HepG2 (cell line): ENCODE measurements at regions not wholly inside any gene's neighbourhood (a gene's known extent, or its start where the extent isn't known, plus 50 kb on each side); places are given as distances from the start of the nearest gene placed in this dataset.

Experiments
- ATAC-seq: fragments of 200-7000 bp; cut with Tn5 transposase; 3 replicates; pipeline ENCODE4 v1.9.1; 2020; ENCODE audit warnings: mild to moderate bottlenecking, moderate library complexity
- BruUV-seq: library from RNA; stranded (reverse); fragments of 400-500 nt; replicated peaks from 2 replicates; lab custom pipeline; 2021; lab: Mats Ljungman, UMichigan
- CTCF ChIA-PET: fragments of 300-600 bp; formaldehyde crosslinking; extraction: SDS; loops from one replicate; lab custom pipeline; 2021; ENCODE audit warnings: low total read pairs, inconsistent platforms, low intra/inter-chr PET ratio; lab: Yijun Ruan, JAX
- POLR2A ChIA-PET: fragments of 350-600 bp; sonication (Branson Sonifier 250); formaldehyde crosslinking; loops from one replicate; lab custom pipeline; 2020; ENCODE audit warnings: antibody characterized with exemption, inconsistent platforms; lab: Yijun Ruan, JAX
- DNase-seq: peaks from one replicate; pipeline ENCODE4 v3.0.0-alpha.2; 2015; ENCODE audit warnings: low spot score
- FAIRE-seq: peaks from 3 replicates; lab custom pipeline; 2011; peaks lifted over from hg19 to GRCh38; lab: Jason Lieb, UNC
- H2AFZ ChIP-seq: one replicate; pipeline ENCODE4 v1.6.1; 2011; ENCODE audit warnings: low read length, inconsistent platforms
- H3K27ac ChIP-seq: fragments of 300-600 bp; 3 replicates; pipeline ENCODE4 v1.8.0; 2011; ENCODE audit warnings: mixed run types, mild to moderate bottlenecking, mixed read lengths, low read length, inconsistent platforms; ENCODE audit not compliant: insufficient read depth; ENCODE audit errors: extremely low read length
- H3K27me3 ChIP-seq, 2 experiments: fragments of 200-600 bp in 1 of 2; 2 replicates in 1 of 2; 3 replicates in 1 of 2; pipeline versions ENCODE4 v1.6.0 to v1.8.0; 2011; ENCODE audit warnings: low read length in 2 of 2, mild to moderate bottlenecking in 2 of 2, moderate library complexity in 2 of 2, inconsistent platforms in 1 of 2; ENCODE audit not compliant: insufficient read depth in 2 of 2, control insufficient read depth in 1 of 2
- H3K36me3 ChIP-seq, 2 experiments: fragments of 200-600 bp in 1 of 2; replicated peaks in 1 of 2; 2 replicates in 1 of 2; 3 replicates in 1 of 2; pipeline versions ENCODE4 v1.5.1 to v1.8.0; 2011; ENCODE audit warnings: low read length in 2 of 2, inconsistent platforms in 1 of 2; ENCODE audit not compliant: insufficient read depth in 2 of 2, control insufficient read depth in 1 of 2
- H3K4me1 ChIP-seq: 2 replicates; pipeline ENCODE4 v1.5.1; 2012; ENCODE audit warnings: low read length, inconsistent platforms; ENCODE audit not compliant: insufficient read depth
- H3K4me2 ChIP-seq: 2 replicates; pipeline ENCODE4 v1.6.0; 2011; ENCODE audit warnings: low read depth, low read length, inconsistent platforms
- H3K4me3 ChIP-seq, 3 experiments: fragments of 200-600 bp in 1 of 3; sonication (generic), shearing (Covaris generic) in 1 of 3; replicated peaks in 1 of 3; 2 replicates each; pipeline ENCODE4 v1.5.1; 2011 to 2016; ENCODE audit warnings: low read length in 3 of 3, inconsistent platforms in 2 of 3, low read depth in 2 of 3, mild to moderate bottlenecking in 2 of 3, control low read depth in 1 of 3, mixed read lengths in 1 of 3; ENCODE audit not compliant: insufficient read depth in 1 of 3
- H3K79me2 ChIP-seq: one replicate; pipeline ENCODE4 v1.6.1; 2011; ENCODE audit warnings: low read length, inconsistent platforms; ENCODE audit not compliant: insufficient read depth
- H3K9ac ChIP-seq: 2 replicates; pipeline ENCODE4 v1.6.0; 2011; ENCODE audit warnings: mild to moderate bottlenecking, low read depth, low read length, inconsistent platforms; ENCODE audit not compliant: insufficient read depth
- H3K9me3 ChIP-seq: 2 replicates; pipeline ENCODE4 v1.5.1; 2012; ENCODE audit warnings: mild to moderate bottlenecking, low read length
- H4K20me1 ChIP-seq: 2 replicates; pipeline ENCODE4 v1.6.0; 2011; ENCODE audit warnings: inconsistent platforms, mild to moderate bottlenecking, low read length, moderate library complexity; ENCODE audit not compliant: insufficient read depth
- AGO2 ChIP-seq: fragments of 200-400 bp; formaldehyde crosslinking; optimal IDR thresholded peaks from 2 replicates; pipeline ENCODE3; 2017; ENCODE audit warnings: mild to moderate bottlenecking, low read depth, low read length, moderate library complexity
- ATF5 ChIP-seq: sonication (generic); formaldehyde crosslinking; IDR thresholded peaks from 2 replicates; pipeline ENCODE4 v1.4.0; 2020; ENCODE audit warnings: mild to moderate bottlenecking, low read depth, missing genetic modification reagents
- ATF7-NPFF ChIP-seq: sonication (generic); formaldehyde crosslinking; IDR thresholded peaks from 2 replicates; pipeline ENCODE4 v1.8.1; 2023; ENCODE audit warnings: mild to moderate bottlenecking, low read depth, missing genetic modification reagents, moderate library complexity
- BRCA1 ChIP-seq: sonication (generic); formaldehyde crosslinking; IDR thresholded peaks from 2 replicates; pipeline ENCODE4 v1.4.0; 2020; ENCODE audit warnings: missing genetic modification reagents
- HDAC2 ChIP-seq: sonication (generic); formaldehyde crosslinking; IDR thresholded peaks from 2 replicates; pipeline ENCODE4 v1.4.0; 2020; ENCODE audit warnings: missing genetic modification reagents
- MIXL1 ChIP-seq: IDR thresholded peaks from 2 replicates; pipeline ENCODE4 v1.6.1; 2016
- MYC ChIP-seq: sonication (generic); formaldehyde crosslinking; IDR thresholded peaks from 2 replicates; pipeline ENCODE4 v1.9.0; 2021; ENCODE audit warnings: missing genetic modification reagents, borderline replicate concordance
- PBX3 ChIP-seq: sonication (generic); formaldehyde crosslinking; IDR thresholded peaks from 2 replicates; pipeline ENCODE4 v1.8.1; 2023; ENCODE audit warnings: missing genetic modification reagents, inconsistent platforms, borderline replicate concordance
- PCBP1 ChIP-seq: fragments of 200-400 bp; formaldehyde crosslinking; IDR thresholded peaks from 2 replicates; pipeline ENCODE4 v1.6.1; 2017; ENCODE audit warnings: mild to moderate bottlenecking, low read depth, low read length, borderline replicate concordance
- PHF5A ChIP-seq: IDR thresholded peaks from one replicate; pipeline ENCODE4 v1.6.1; 2018; ENCODE audit warnings: low read depth, missing genetic modification reagents; ENCODE audit not compliant: unreplicated experiment
- RNF2 ChIP-seq: fragments of 450-650 bp; conservative IDR thresholded peaks from 2 replicates; pipeline ENCODE4 v1.6.1; 2016; ENCODE audit warnings: low read depth
- THRA ChIP-seq: sonication (generic); formaldehyde crosslinking; IDR thresholded peaks from 2 replicates; pipeline ENCODE4 v1.4.0; 2020; ENCODE audit warnings: missing genetic modification reagents, borderline replicate concordance
- ZBTB2 ChIP-seq: sonication (generic); formaldehyde crosslinking; IDR thresholded peaks from 2 replicates; pipeline ENCODE4 v1.8.0; 2022; ENCODE audit warnings: low read depth, missing genetic modification reagents
- ZNF235 ChIP-seq: sonication (generic); formaldehyde crosslinking; IDR thresholded peaks from 2 replicates; pipeline ENCODE4 v1.8.1; 2023; ENCODE audit warnings: mild to moderate bottlenecking, missing genetic modification reagents, borderline replicate concordance
- ZNF574 ChIP-seq: sonication (generic); formaldehyde crosslinking; IDR thresholded peaks from 2 replicates; pipeline ENCODE4 v1.4.0; 2020; ENCODE audit warnings: missing genetic modification reagents
- ZNF746 ChIP-seq: sonication (generic); formaldehyde crosslinking; IDR thresholded peaks from 2 replicates; pipeline ENCODE4 v1.8.0; 2022; ENCODE audit warnings: mild to moderate bottlenecking, missing genetic modification reagents
- ZSCAN20 ChIP-seq: sonication (generic); formaldehyde crosslinking; IDR thresholded peaks from 2 replicates; pipeline ENCODE4 v1.4.0; 2020; ENCODE audit warnings: missing genetic modification reagents, mild to moderate bottlenecking, borderline replicate concordance
- ZSCAN31 ChIP-seq: sonication (generic); formaldehyde crosslinking; IDR thresholded peaks from 2 replicates; pipeline ENCODE4 v1.5.0; 2020; ENCODE audit warnings: low read depth, mild to moderate bottlenecking, missing genetic modification reagents
- in situ Hi-C: cut with HindIII; loops from 2 replicates; pipeline ENCODE4 v1.10.0; 2017; ENCODE audit warnings: low pct_unique_long_range_greater_than_20kb; ENCODE audit not compliant: extremely low pct_ligation_motif_present
- intact Hi-C: fragments of 100-400 bp; cut with micrococcal nuclease; formaldehyde crosslinking; loops from one replicate; pipeline ENCODE4 v1.10.0; 2022; ENCODE audit not compliant: unreplicated experiment

- TF ChIP-seq ATF7-NPFF, result no peak
- TF ChIP-seq HDAC2, result no peak
- TF ChIP-seq ZSCAN20 (CRISPR knock-in tag), result no peak
- TF ChIP-seq ZSCAN31 (CRISPR knock-in tag), result no peak
- TF ChIP-seq ZNF574 (CRISPR knock-in tag), result no peak
- TF ChIP-seq, all 625 proteins: peak for 0
These were observed 1506.9 kb downstream of the AACS start (continued) for GRCh38 chr12:126572170-126572569.

- Histone ChIP-seq H3K4me1 (no peaks in the 10 kb centered on the region), H3K27ac (no peak overlapping the region), H3K36me3 (no peaks in the 10 kb centered on the region), H3K79me2 (no peaks in the 10 kb centered on the region), H3K9me3 (peaks cover 36% of the 10 kb centered on the region), H4K20me1 (no peaks in the 10 kb centered on the region), H3K27me3 (no peaks in the 10 kb centered on the region), H3K4me3 (no peak overlapping the region), H3K4me2 (no peak overlapping the region), H3K9ac (no peak overlapping the region), H2AFZ (no peak overlapping the region)
- DNase-seq, result no peak
- CTCF ChIA-PET, result no interaction called here
- in situ Hi-C loops, result no loop called here
- no TSS peak for BruUV-seq
- no peak for ATAC-seq
- FAIRE-seq, result no peak
- intact Hi-C loops, result no loop called here
- POLR2A ChIA-PET, result no interaction called here
- no peak for TF ChIP-seq ATF5 (CRISPR knock-in tag)
- no peak for TF ChIP-seq THRA (CRISPR knock-in tag)
- TF ChIP-seq PBX3 (CRISPR knock-in tag), result no peak
- TF ChIP-seq ZNF235, result no peak
- no peak for TF ChIP-seq PCBP1
- TF ChIP-seq ZNF746 (CRISPR knock-in tag), result no peak
- no peak for TF ChIP-seq MIXL1 (CRISPR knock-in tag)
- TF ChIP-seq AGO2, result no peak
- no peak for TF ChIP-seq RNF2
- no peak for TF ChIP-seq BRCA1 (CRISPR knock-in tag)
- TF ChIP-seq ZBTB2 (CRISPR knock-in tag), result no peak
- TF ChIP-seq PHF5A (CRISPR knock-in tag), result no peak
- TF ChIP-seq MYC (CRISPR knock-in tag), result no peak
These were observed 1516.4 kb downstream of the AACS start for GRCh38 chr12:126581655-126582054.
